Panc1 (cell line): ENCODE measurements at regions not wholly inside any gene's neighbourhood (a gene's known extent, or its start where the extent isn't known, plus 50 kb on each side); places are given as distances from the start of the nearest gene placed in this dataset.

Experiments
- ATAC-seq: fragments of 200-7000 bp; cut with Tn5 transposase; 2 replicates; pipeline ENCODE4 v1.9.1; 2020; ENCODE audit warnings: mild to moderate bottlenecking, moderate library complexity
- BruUV-seq: library from RNA; stranded (reverse); fragments of 400-500 nt; replicated peaks from 2 replicates; lab custom pipeline; 2021; lab: Mats Ljungman, UMichigan
- CTCF ChIA-PET: fragments of 300-600 bp; sonication (Branson Sonifier 250); formaldehyde crosslinking; loops from one replicate; lab custom pipeline; 2022; ENCODE audit warnings: antibody characterized with exemption; lab: Charles Lee
- POLR2A ChIA-PET: fragments of 300-600 bp; sonication (Branson Sonifier 250); formaldehyde crosslinking; loops from one replicate; lab custom pipeline; 2022; ENCODE audit warnings: antibody characterized with exemption; lab: Charles Lee
- DNase-seq: peaks from one replicate; pipeline ENCODE4 v3.0.0-alpha.2; 2010; ENCODE audit warnings: low read depth, low spot score
- H3K27ac ChIP-seq: 2 replicates; pipeline ENCODE4 v1.5.1; 2011; ENCODE audit warnings: mild to moderate bottlenecking, low read length, inconsistent platforms
- H3K27me3 ChIP-seq: fragments of 200-500 bp; sonication (Bioruptor generic); 2 replicates; pipeline ENCODE4 v1.6.0; 2014; ENCODE audit warnings: low read length, inconsistent platforms; ENCODE audit not compliant: control insufficient read depth, insufficient read depth
- H3K36me3 ChIP-seq: fragments of 200-500 bp; sonication (Bioruptor generic); 2 replicates; pipeline ENCODE4 v1.5.1; 2014; ENCODE audit warnings: inconsistent platforms, mild to moderate bottlenecking, low read length, moderate library complexity; ENCODE audit not compliant: control insufficient read depth, insufficient read depth
- H3K4me1 ChIP-seq: 2 replicates; pipeline ENCODE4 v1.5.1; 2011; ENCODE audit warnings: inconsistent platforms, mild to moderate bottlenecking, low read length, moderate library complexity; ENCODE audit not compliant: control insufficient read depth, insufficient read depth
- H3K4me3 ChIP-seq, 2 experiments: 2 replicates each; pipeline ENCODE4 v1.5.1; 2011 to 2012; ENCODE audit warnings: low read depth in 2 of 2, low read length in 2 of 2, mild to moderate bottlenecking in 2 of 2, inconsistent platforms in 1 of 2, moderate library complexity in 1 of 2
- H3K9me3 ChIP-seq: fragments of 200-500 bp; sonication (Bioruptor generic); 2 replicates; pipeline ENCODE4 v1.5.1; 2014; ENCODE audit warnings: low read depth, mild to moderate bottlenecking, inconsistent platforms, low read length, moderate library complexity; ENCODE audit not compliant: control insufficient read depth, insufficient read depth
- CTCF ChIP-seq: fragments of 450-650 bp; IDR thresholded peaks from 2 replicates; pipeline ENCODE4 v1.5.1; 2017; ENCODE audit warnings: mild to moderate bottlenecking
- POLR2AphosphoS5 ChIP-seq: IDR thresholded peaks from 2 replicates; pipeline ENCODE4 v1.6.1; 2012; ENCODE audit warnings: mild to moderate bottlenecking, low read depth, low read length, moderate library complexity
- REST ChIP-seq, 2 experiments: IDR thresholded peaks; 2 replicates each; pipeline ENCODE4 v1.6.1; 2011 to 2012; ENCODE audit warnings: low read depth in 2 of 2, control low read depth in 1 of 2, low read length in 1 of 2, mild to moderate bottlenecking in 1 of 2, moderate library complexity in 1 of 2; ENCODE audit not compliant: insufficient read depth in 1 of 2
- SIN3A ChIP-seq: IDR thresholded peaks from 2 replicates; pipeline ENCODE4 v1.6.1; 2012; ENCODE audit warnings: low read depth, mild to moderate bottlenecking, low read length, moderate library complexity, borderline replicate concordance; ENCODE audit not compliant: insufficient read depth
- TCF7L2 ChIP-seq: IDR thresholded peaks from 2 replicates; pipeline ENCODE4 v1.6.1; 2011; ENCODE audit warnings: mild to moderate bottlenecking, low read depth, low read length, inconsistent platforms
- in situ Hi-C: cut with HindIII; loops from 2 replicates; pipeline ENCODE4 v1.10.0; 2016; ENCODE audit warnings: low sequenced_read_pairs, low pct_unique_long_range_greater_than_20kb
- intact Hi-C: fragments of 100-400 bp; cut with micrococcal nuclease; formaldehyde crosslinking; loops from one replicate; pipeline ENCODE4 v1.10.0; 2022; ENCODE audit not compliant: unreplicated experiment

DNA sequence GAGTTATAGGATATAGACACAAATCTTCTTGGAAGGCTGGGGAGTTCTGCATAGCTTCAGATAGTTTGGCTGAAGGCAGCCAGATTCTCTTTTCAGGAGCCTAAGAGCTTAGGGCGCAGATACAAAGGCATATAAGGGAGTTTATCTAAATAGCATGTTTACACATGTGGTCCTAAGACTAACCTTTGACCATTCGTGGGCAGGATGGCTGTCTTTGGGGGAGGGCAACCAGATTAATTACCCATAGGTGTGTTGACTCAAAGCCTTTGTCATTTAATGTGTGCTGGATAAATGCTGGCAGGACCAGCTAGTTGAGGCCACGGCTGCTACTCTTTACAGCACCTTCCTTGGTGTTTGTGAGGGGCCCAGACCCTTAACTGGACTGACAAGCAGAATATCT lies 71.8 kb downstream of the IER5 start:
- ATAC-seq (no peak), DNase-seq (no peak)
- H3K27ac ChIP-seq = no peak overlapping the region
- TF ChIP-seq CTCF = no peak
- no peak for TF ChIP-seq POLR2AphosphoS5
- TF ChIP-seq TCF7L2 = no peak
- TF ChIP-seq REST (IDR thresholded peaks at IDR 0.05; ENCODE audit: insufficient read depth in 1 of 2, low read depth in 2 of 2, low read length in 1 of 2) = no peak
- TF ChIP-seq SIN3A = no peak
- H3K27me3 ChIP-seq = no peaks in the 10 kb centered on the region
- POLR2A ChIA-PET = no interaction called here
- H3K4me1 ChIP-seq = no peaks in the 10 kb centered on the region
- in situ Hi-C loops = no loop called here
- no peaks in the 10 kb centered on the region for H3K36me3 ChIP-seq
- intact Hi-C loops = loop anchor here (10.0 kb wide), 1 partner anchor 206 kb away; no protein-coding TSS in a partner anchor
- H3K9me3 ChIP-seq = peaks cover 3% of the 10 kb centered on the region; the same call in 1 of the 2 replicates
- no TSS peak for BruUV-seq
- H3K4me3 ChIP-seq = no peak overlapping the region
- CTCF ChIA-PET = interaction anchor here (0.6 kb wide), 1 partner anchor 118 kb away, joined by 6 read pairs; no protein-coding TSS in a partner anchor

GRCh38 chr1:181160998-181161870 lies 72.7 kb downstream of the IER5 start:
- CTCF ChIA-PET = interaction anchor here (0.6 kb wide), 1 partner anchor 119 kb away, joined by 6 read pairs; no protein-coding TSS in a partner anchor
- no TSS peak for BruUV-seq
- Histone ChIP-seq H3K4me1 (no peaks in the 10 kb centered on the region), H3K27ac (no peak overlapping the region), H3K4me3 (no peak overlapping the region), H3K27me3 (no peaks in the 10 kb centered on the region), H3K9me3 (peaks cover 3% of the 10 kb centered on the region; the same call in 1 of the 2 replicates), H3K36me3 (no peaks in the 10 kb centered on the region)
- ATAC-seq (no peak), DNase-seq (no peak)
- POLR2A ChIA-PET = interaction anchor here (0.6 kb wide), 1 partner anchor 649 kb away, joined by 5 read pairs; no protein-coding TSS in a partner anchor
- intact Hi-C loops (loop anchor here (10.0 kb wide), 1 partner anchor 206 kb away; no protein-coding TSS in a partner anchor), in situ Hi-C loops (no loop called here)
- TF ChIP-seq SIN3A (no peak), CTCF (no peak), TCF7L2 (no peak), REST (IDR thresholded peaks at IDR 0.05; ENCODE audit: insufficient read depth in 1 of 2, low read depth in 2 of 2, low read length in 1 of 2) (no peak), POLR2AphosphoS5 (no peak)
